A549 (cell line): ENCODE measurements at regions not wholly inside any gene's neighbourhood (a gene's known extent, or its start where the extent isn't known, plus 50 kb on each side); places are given as distances from the start of the nearest gene placed in this dataset.
A peak's percentile ranks its signal among the peaks of the same experiment; 100 is the strongest.

ENCODE experiments used
- ATAC-seq, 2 experiments: fragments of 200-7000 bp in 1 of 2; fragments of >200 bp in 1 of 2; cut with Nextera tagmentation in 1 of 2; cut with Tn5 transposase in 1 of 2; 3 replicates each; pipeline versions ENCODE4 v1.8.0 to v1.9.1; 2018 to 2020; ENCODE audit warnings: mild to moderate bottlenecking in 1 of 2, moderate library complexity in 1 of 2
- CTCF ChIA-PET: fragments of 300-600 bp; sonication (Branson Sonifier 250); formaldehyde crosslinking; extraction: SDS; loops from one replicate; lab custom pipeline; 2021; ENCODE audit warnings: antibody characterized with exemption, inconsistent platforms; lab: Yijun Ruan, JAX
- POLR2A ChIA-PET: fragments of 350-600 bp; formaldehyde crosslinking; extraction: SDS; loops from one replicate; lab custom pipeline; 2021; ENCODE audit warnings: antibody characterized with exemption, inconsistent platforms; lab: Yijun Ruan, JAX
- DNase-seq, 2 experiments: peaks; one replicate each; pipeline versions ENCODE4 v3.0.0 to v3.0.0-alpha.2; 2011 to 2016; ENCODE audit warnings: low read depth in 1 of 2, low spot score in 1 of 2
- FAIRE-seq: peaks from 2 replicates; lab custom pipeline; 2011; peaks lifted over from hg19 to GRCh38; lab: Jason Lieb, UNC
- H3K27ac ChIP-seq, 2 experiments: fragments of >200 bp; sonication (Bioruptor Twin); formaldehyde crosslinking; 3 replicates each; pipeline ENCODE4 v1.5.1; 2016 to 2017
- H3K4me1 ChIP-seq: fragments of >200 bp; sonication (Bioruptor Twin); formaldehyde crosslinking; 3 replicates; pipeline ENCODE4 v1.6.1; 2016
- H3K4me2 ChIP-seq: fragments of >200 bp; sonication (Bioruptor Twin); formaldehyde crosslinking; 3 replicates; pipeline ENCODE4 v1.6.1; 2016
- H3K4me3 ChIP-seq: fragments of >200 bp; sonication (Bioruptor Twin); formaldehyde crosslinking; 3 replicates; pipeline ENCODE4 v1.5.1; 2016
- H3K9me3 ChIP-seq: fragments of >200 bp; sonication (Bioruptor Twin); formaldehyde crosslinking; 3 replicates; pipeline ENCODE4 v1.6.1; 2016
- CBX2 ChIP-seq: fragments of 200-600 bp; sonication (generic); IDR thresholded peaks from 2 replicates; pipeline ENCODE4 v1.6.1; 2016; ENCODE audit warnings: low read depth, mild to moderate bottlenecking, borderline replicate concordance
- CBX8 ChIP-seq: fragments of 200-600 bp; sonication (generic); IDR thresholded peaks from 2 replicates; pipeline ENCODE4 v1.6.1; 2016
- CHD2 ChIP-seq: fragments of 150-350 bp; IDR thresholded peaks from 2 replicates; pipeline ENCODE4 v1.6.1; 2014; ENCODE audit warnings: low read length; ENCODE audit not compliant: partially characterized antibody
- ESRRA ChIP-seq: fragments of 150-350 bp; IDR thresholded peaks from 2 replicates; pipeline ENCODE4 v1.6.1; 2014; ENCODE audit warnings: mild to moderate bottlenecking, low read length, borderline replicate concordance
- FOSL2 ChIP-seq, 2 experiments: fragments of 450-650 bp in 1 of 2; fragments of >200 bp in 1 of 2; sonication (Bioruptor Twin) in 1 of 2; formaldehyde crosslinking; IDR thresholded peaks; 2 replicates each; pipeline versions ENCODE4 v1.5.0 to v1.6.1; 2016 to 2020; ENCODE audit warnings: mild to moderate bottlenecking in 1 of 2, moderate library complexity in 1 of 2
- FOXS1 ChIP-seq: fragments of 250-450 bp; sonication (Bioruptor Pico); IDR thresholded peaks from 2 replicates; pipeline ENCODE4 v1.5.0; 2020; ENCODE audit warnings: mild to moderate bottlenecking, moderate library complexity
- HOXA7 ChIP-seq: fragments of 250-450 bp; sonication (Bioruptor Pico); IDR thresholded peaks from 2 replicates; pipeline ENCODE4 v1.5.0; 2020; ENCODE audit warnings: mild to moderate bottlenecking, moderate library complexity
- HOXB5 ChIP-seq: fragments of 250-450 bp; sonication (Bioruptor Pico); IDR thresholded peaks from 2 replicates; pipeline ENCODE4 v1.5.0; 2020; ENCODE audit warnings: mild to moderate bottlenecking, moderate library complexity
- JUN ChIP-seq, 2 experiments: fragments of >200 bp; sonication (Bioruptor Twin); formaldehyde crosslinking; IDR thresholded peaks; 2 replicates in 1 of 2; 3 replicates in 1 of 2; pipeline ENCODE4 v1.6.1; 2016 to 2017
- JUNB ChIP-seq: fragments of >200 bp; sonication (Bioruptor Twin); formaldehyde crosslinking; IDR thresholded peaks from 2 replicates; pipeline ENCODE4 v1.6.1; 2016
- KDM1A ChIP-seq: fragments of 200-600 bp; sonication (generic); IDR thresholded peaks from 2 replicates; pipeline ENCODE4 v1.6.1; 2016; ENCODE audit warnings: low read depth, mild to moderate bottlenecking
- MAFK ChIP-seq: fragments of 450-650 bp; IDR thresholded peaks from 2 replicates; pipeline ENCODE4 v1.6.1; 2014; ENCODE audit not compliant: partially characterized antibody
- NFE2L2 ChIP-seq: fragments of 150-350 bp; conservative IDR thresholded peaks from 2 replicates; pipeline ENCODE4 v1.6.1; 2014; ENCODE audit warnings: low read length
- NPAS2 ChIP-seq: fragments of 250-450 bp; sonication (Bioruptor Pico); IDR thresholded peaks from 2 replicates; pipeline ENCODE4 v1.8.0; 2022; ENCODE audit warnings: mild to moderate bottlenecking, moderate library complexity, borderline replicate concordance
- POLR2A ChIP-seq: IDR thresholded peaks from 2 replicates; pipeline ENCODE4 v1.6.1; 2012; ENCODE audit warnings: mild to moderate bottlenecking, low read length
- POLR2AphosphoS2 ChIP-seq: conservative IDR thresholded peaks from 2 replicates; pipeline ENCODE4 v1.6.1; 2012; ENCODE audit warnings: low read length, improper control_type of control experiment, inconsistent platforms
- RARB ChIP-seq: fragments of 250-450 bp; sonication (Bioruptor Pico); IDR thresholded peaks from 2 replicates; pipeline ENCODE4 v1.8.0; 2021; ENCODE audit warnings: mild to moderate bottlenecking, moderate library complexity
- RCOR1 ChIP-seq: fragments of 150-350 bp; IDR thresholded peaks from 2 replicates; pipeline ENCODE4 v1.6.1; 2014; ENCODE audit warnings: antibody characterized with exemption, low read length, low read depth
- SMC3 ChIP-seq: fragments of >200 bp; sonication (Bioruptor Twin); formaldehyde crosslinking; IDR thresholded peaks from 3 replicates; pipeline ENCODE4 v1.6.1; 2018; ENCODE audit warnings: inconsistent platforms
- SREBF2 ChIP-seq: fragments of 450-650 bp; IDR thresholded peaks from 2 replicates; pipeline ENCODE4 v1.6.1; 2014; ENCODE audit warnings: mild to moderate bottlenecking, moderate library complexity
- TP53 ChIP-seq: fragments of 250-450 bp; sonication (Bioruptor Pico); IDR thresholded peaks from 2 replicates; pipeline ENCODE4 v1.5.0; 2021; ENCODE audit warnings: mild to moderate bottlenecking, moderate library complexity
- ZFP36 ChIP-seq: fragments of 450-650 bp; IDR thresholded peaks from 2 replicates; pipeline ENCODE4 v1.6.1; 2014; ENCODE audit warnings: borderline replicate concordance; ENCODE audit not compliant: partially characterized antibody
- ZNF302 ChIP-seq: fragments of 250-450 bp; sonication (Bioruptor Pico); IDR thresholded peaks from 2 replicates; pipeline ENCODE4 v1.9.0; 2021; ENCODE audit warnings: inconsistent platforms, mild to moderate bottlenecking, moderate library complexity
- whole genome bisulfite sequencing: methylation state at CpG from one replicate; pipeline ENCODE4 v1.1.6; 2017; ENCODE audit errors: missing lambda C conversion rate; 5-methylcytosine and 5-hydroxymethylcytosine counted together
- TF ChIP-seq, protein P1 (sequence below): fragments of 250-450 bp; sonication (Bioruptor Pico); IDR thresholded peaks from 2 replicates; pipeline ENCODE4 v1.5.0; 2020; ENCODE audit warnings: low read depth, mild to moderate bottlenecking, moderate library complexity
- TF ChIP-seq, protein P2 (sequence below): fragments of >200 bp; sonication (Bioruptor Twin); formaldehyde crosslinking; IDR thresholded peaks from 2 replicates; pipeline ENCODE4 v1.6.1; 2016
- TF ChIP-seq, protein P3 (sequence below): fragments of 450-650 bp; IDR thresholded peaks from 2 replicates; pipeline ENCODE4 v1.6.1; 2014; ENCODE audit warnings: antibody characterized with exemption
- TF ChIP-seq, protein P4 (sequence below): fragments of >200 bp; sonication (Bioruptor Twin); formaldehyde crosslinking; IDR thresholded peaks from 3 replicates; pipeline ENCODE4 v1.5.1; 2016

DNA sequence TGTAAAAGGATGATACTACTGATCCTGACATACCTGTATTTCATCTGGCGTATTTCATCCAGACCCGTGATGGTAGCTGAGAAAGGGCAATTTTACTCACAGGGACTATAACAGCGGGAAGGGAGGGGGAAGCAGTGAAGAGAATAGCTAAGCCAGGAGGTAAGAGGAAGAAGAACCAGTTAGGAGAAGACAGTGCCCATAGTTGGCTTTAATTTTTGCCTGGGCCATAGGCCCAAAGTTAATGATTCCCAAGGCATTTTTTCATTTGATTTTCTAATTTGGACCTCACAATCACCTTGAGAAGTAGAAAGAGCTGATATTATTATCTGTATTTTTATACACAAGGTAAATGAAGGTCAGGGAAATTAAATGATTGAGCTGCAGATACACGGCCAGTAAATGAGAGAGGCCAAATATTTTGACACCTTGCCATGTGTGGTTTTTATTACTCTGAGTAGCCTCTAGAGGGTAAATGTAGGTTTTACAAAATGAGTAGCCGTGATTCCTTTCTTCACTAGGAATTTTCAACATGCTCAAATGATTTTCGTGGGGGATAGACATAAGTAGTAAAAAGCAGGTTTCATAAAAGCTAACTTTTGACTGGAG is 382.2 kb downstream of the FUT8 start:
- H3K9me3 ChIP-seq = no peaks in the 10 kb centered on the region
- FAIRE-seq = peak; percentile 43
- WGBS = 66% methylated on average over 6 of the region's 6 CpGs

DNA sequence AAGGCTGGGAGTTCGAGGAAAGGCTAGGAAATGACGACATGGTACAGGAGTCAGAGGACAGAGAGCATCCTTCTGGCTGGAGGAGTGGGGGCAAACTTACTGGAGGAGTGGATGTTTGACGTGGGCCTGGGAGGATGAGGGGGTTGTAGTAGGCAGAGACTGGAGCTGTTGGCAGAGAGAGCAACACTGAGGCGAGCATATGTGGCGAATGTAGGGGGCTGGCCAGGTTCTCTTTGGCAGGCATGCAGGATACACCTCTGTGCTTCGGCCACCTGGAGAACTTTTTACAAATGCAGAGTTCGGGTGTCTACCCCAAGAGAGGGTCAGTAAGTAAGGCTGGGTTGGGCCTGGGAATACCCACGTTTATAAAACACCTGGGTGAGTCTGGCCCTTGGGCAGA is 385.7 kb downstream of the FUT8 start:
- Histone ChIP-seq H3K4me2 (no peak overlapping the region), H3K27ac (no peak overlapping the region), H3K9me3 (no peaks in the 10 kb centered on the region), H3K4me3 (no peak overlapping the region), H3K4me1 (no peaks in the 10 kb centered on the region)
- DNase-seq (no peak), FAIRE-seq (no peak), ATAC-seq (no peak)
- TF ChIP-seq NPAS2 = no peak
- TF ChIP-seq RARB (CRISPR knock-in tag) = no peak
- no peak for TF ChIP-seq SMC3
- TF ChIP-seq TP53 (CRISPR knock-in tag) = no peak
- no peak for TF ChIP-seq FOSL2 (IDR thresholded peaks at IDR 0.05)
- no peak for TF ChIP-seq FOSL2 (CRISPR knock-in tag; IDR thresholded peaks at IDR 0.05)
- no peak for TF ChIP-seq ESRRA
- TF ChIP-seq ZFP36 = no peak
- no peak for TF ChIP-seq CBX8
- no peak for TF ChIP-seq RCOR1
- TF ChIP-seq, protein P1, sequence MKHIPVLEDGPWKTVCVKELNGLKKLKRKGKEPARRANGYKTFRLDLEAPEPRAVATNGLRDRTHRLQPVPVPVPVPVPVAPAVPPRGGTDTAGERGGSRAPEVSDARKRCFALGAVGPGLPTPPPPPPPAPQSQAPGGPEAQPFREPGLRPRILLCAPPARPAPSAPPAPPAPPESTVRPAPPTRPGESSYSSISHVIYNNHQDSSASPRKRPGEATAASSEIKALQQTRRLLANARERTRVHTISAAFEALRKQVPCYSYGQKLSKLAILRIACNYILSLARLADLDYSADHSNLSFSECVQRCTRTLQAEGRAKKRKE = no peak
- TF ChIP-seq JUNB = no peak
- TF ChIP-seq, protein P2, sequence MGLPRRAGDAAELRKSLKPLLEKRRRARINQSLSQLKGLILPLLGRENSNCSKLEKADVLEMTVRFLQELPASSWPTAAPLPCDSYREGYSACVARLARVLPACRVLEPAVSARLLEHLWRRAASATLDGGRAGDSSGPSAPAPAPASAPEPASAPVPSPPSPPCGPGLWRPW = no peak
- TF ChIP-seq HOXA7 (CRISPR knock-in tag) = no peak
- no peak for TF ChIP-seq ZNF302 (CRISPR knock-in tag)
- no peak for TF ChIP-seq KDM1A
- TF ChIP-seq, protein P3, sequence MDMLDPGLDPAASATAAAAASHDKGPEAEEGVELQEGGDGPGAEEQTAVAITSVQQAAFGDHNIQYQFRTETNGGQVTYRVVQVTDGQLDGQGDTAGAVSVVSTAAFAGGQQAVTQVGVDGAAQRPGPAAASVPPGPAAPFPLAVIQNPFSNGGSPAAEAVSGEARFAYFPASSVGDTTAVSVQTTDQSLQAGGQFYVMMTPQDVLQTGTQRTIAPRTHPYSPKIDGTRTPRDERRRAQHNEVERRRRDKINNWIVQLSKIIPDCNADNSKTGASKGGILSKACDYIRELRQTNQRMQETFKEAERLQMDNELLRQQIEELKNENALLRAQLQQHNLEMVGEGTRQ = no peak
- TF ChIP-seq, protein P4, sequence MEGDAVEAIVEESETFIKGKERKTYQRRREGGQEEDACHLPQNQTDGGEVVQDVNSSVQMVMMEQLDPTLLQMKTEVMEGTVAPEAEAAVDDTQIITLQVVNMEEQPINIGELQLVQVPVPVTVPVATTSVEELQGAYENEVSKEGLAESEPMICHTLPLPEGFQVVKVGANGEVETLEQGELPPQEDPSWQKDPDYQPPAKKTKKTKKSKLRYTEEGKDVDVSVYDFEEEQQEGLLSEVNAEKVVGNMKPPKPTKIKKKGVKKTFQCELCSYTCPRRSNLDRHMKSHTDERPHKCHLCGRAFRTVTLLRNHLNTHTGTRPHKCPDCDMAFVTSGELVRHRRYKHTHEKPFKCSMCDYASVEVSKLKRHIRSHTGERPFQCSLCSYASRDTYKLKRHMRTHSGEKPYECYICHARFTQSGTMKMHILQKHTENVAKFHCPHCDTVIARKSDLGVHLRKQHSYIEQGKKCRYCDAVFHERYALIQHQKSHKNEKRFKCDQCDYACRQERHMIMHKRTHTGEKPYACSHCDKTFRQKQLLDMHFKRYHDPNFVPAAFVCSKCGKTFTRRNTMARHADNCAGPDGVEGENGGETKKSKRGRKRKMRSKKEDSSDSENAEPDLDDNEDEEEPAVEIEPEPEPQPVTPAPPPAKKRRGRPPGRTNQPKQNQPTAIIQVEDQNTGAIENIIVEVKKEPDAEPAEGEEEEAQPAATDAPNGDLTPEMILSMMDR = no peak
- no peak for TF ChIP-seq JUN (IDR thresholded peaks at IDR 0.05)
- no peak for TF ChIP-seq POLR2A
- TF ChIP-seq NFE2L2 = no peak
- ChIA-PET POLR2A (no interaction called here), CTCF (interaction anchor here (1.7 kb wide), 1 partner anchor 26 kb away, joined by 7 read pairs; no protein-coding TSS in a partner anchor)
- WGBS = 57% methylated on average over 8 of the region's 8 CpGs

More for the DNA sequence above, 382.2 kb downstream of the FUT8 start:
- no peaks in the 10 kb centered on the region for H3K4me1 ChIP-seq
- CTCF ChIA-PET = interaction anchor here (1.0 to 2.1 kb wide), 3 partner anchors 17 to 631 kb away, joined by 3 to 8 read pairs (median 4); no protein-coding TSS in a partner anchor
- H3K4me2 ChIP-seq = no peak overlapping the region
- ATAC-seq = no peak
- no peak for DNase-seq
- TF ChIP-seq MAFK (no peak), POLR2AphosphoS2 (no peak), SREBF2 (no peak), FOXS1 (CRISPR knock-in tag) (no peak), CBX2 (no peak), FOSL2 (IDR thresholded peaks at IDR 0.05) (no peak), FOSL2 (CRISPR knock-in tag; IDR thresholded peaks at IDR 0.05) (no peak), CHD2 (no peak), HOXB5 (CRISPR knock-in tag) (no peak)
- POLR2A ChIA-PET = no interaction called here
- no peak overlapping the region for H3K4me3 ChIP-seq
- H3K27ac ChIP-seq = no peak overlapping the region
